Adrenal gland (tissue), 9 donors: ENCODE measurements at regions not wholly inside any gene's neighbourhood (a gene's known extent, or its start where the extent isn't known, plus 50 kb on each side); places are given as distances from the start of the nearest gene placed in this dataset.

Experiments used
- DNase-seq, 7 donors: peaks; one replicate each; pipeline ENCODE4 v3.0.0-alpha.2; 2019 to 2020
- H3K27ac ChIP-seq, 5 donors: fragments of 200-600 bp; sonication (generic) in 4 of 5; 1 replicate in 3 of 5; 2 replicates in 2 of 5; pipeline versions ENCODE4 v1.5.1 to v1.8.0; 2016 to 2020; ENCODE audit warnings: mild to moderate bottlenecking in 1 of 5
- H3K27me3 ChIP-seq: fragments of 200-600 bp; 2 replicates; pipeline ENCODE4 v1.8.0; 2021
- H3K36me3 ChIP-seq, 2 donors: fragments of 200-600 bp; replicated peaks in 1 of 2; 1 replicate in 1 of 2; 2 replicates in 1 of 2; pipeline versions ENCODE4 v1.5.1 to v1.8.0; 2018 to 2022
- H3K4me1 ChIP-seq, 2 donors: fragments of 200-600 bp; replicated peaks in 1 of 2; 1 replicate in 1 of 2; 2 replicates in 1 of 2; pipeline versions ENCODE4 v1.5.1 to v1.8.0; 2018 to 2021
- H3K4me3 ChIP-seq, 4 donors: fragments of 200-600 bp; sonication (generic) in 3 of 4; one replicate each; pipeline ENCODE4 v1.5.1; 2016 to 2018
- H3K9me3 ChIP-seq, 3 donors: fragments of 200-600 bp; sonication (generic) in 1 of 3; replicated peaks in 1 of 3; 1 replicate in 2 of 3; 2 replicates in 1 of 3; pipeline versions ENCODE4 v1.5.1 to v1.8.0; 2016 to 2021
- POLR2A ChIP-seq, 2 donors: fragments of 450-650 bp; IDR thresholded peaks; one replicate each; pipeline ENCODE4 v1.6.1; 2017; ENCODE audit warnings: antibody characterized with exemption in 2 of 2, mild to moderate bottlenecking in 2 of 2, moderate library complexity in 1 of 2
- WGBS, 4 donors: extraction: QIAGEN DNeasy Blood & Tissue Kit in 2 of 4; methylation state at CpG; one replicate each; pipeline versions ENCODE4 v1.1.5 to v1.1.7; 2013 to 2017; 5-methylcytosine and 5-hydroxymethylcytosine counted together
- intact Hi-C, 2 donors: fragments of 100-400 bp; cut with DNase I; formaldehyde crosslinking; loops; one replicate each; pipeline versions ENCODE4 v1.14.1 to v1.15.0; 2022 to 2023
- TF ChIP-seq, protein P1 (sequence below), 6 experiments: fragments of 450-650 bp in 4 of 6; fragments of 200-600 bp in 2 of 6; sonication (generic) in 1 of 6; IDR thresholded peaks; 1 replicate in 5 of 6; 2 replicates in 1 of 6; pipeline versions ENCODE4 v1.5.1 to v1.8.0; 2016 to 2021; ENCODE audit warnings: antibody characterized with exemption in 6 of 6, mild to moderate bottlenecking in 2 of 6, moderate library complexity in 1 of 6
- donor health status: healthy with polysubstance abuse.
- donor health status: Bipolar disorder and iron deficiency.
- donor health status: DM: yes; HTN: yes; CAD: no.
- donor health status: DM: no; HTN: no; CAD: no.
- donor health status: DM: no; HTN: no; CAD: no.

DNA sequence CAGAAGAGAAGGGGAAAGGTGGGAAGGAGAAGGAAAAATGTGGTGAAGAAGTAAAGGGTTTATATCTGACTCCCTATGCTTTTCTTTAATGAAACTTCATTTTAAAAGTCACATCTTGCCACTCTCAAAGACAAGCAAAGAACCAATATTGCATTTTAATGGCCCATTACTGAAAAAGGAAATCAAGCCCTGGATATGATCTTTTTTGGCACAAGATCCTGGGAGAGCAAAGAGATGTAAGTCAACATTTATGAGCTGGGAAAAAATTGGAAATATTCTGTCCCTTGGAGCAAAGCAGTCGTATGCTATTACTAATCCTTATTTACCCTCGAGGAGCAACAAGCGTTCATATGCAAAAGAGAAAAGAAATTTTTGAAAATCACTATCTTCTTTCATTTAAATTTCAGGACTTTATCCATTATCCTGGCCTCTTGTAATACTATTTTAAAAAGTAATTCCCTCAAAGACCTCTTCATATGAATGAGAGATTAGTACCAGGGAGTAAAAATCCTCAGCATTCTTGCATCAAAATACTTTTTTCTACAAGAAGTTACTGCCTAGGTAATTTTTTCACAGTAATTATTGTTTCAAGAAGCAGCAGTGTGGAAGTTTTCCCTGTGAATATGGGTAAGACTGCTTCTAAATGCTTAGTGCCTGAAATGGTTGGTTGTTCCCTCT lies 435.3 kb upstream of the PDZRN3 start:
- Histone ChIP-seq H3K27me3 (no peaks in the 10 kb centered on the region), H3K4me1 (no peaks in the 10 kb centered on the region), H3K27ac (no peak overlapping the region), H3K9me3 (no peaks in the 10 kb centered on the region), H3K36me3 (no peaks in the 10 kb centered on the region), H3K4me3 (no peak overlapping the region)
- 73 to 84% (median 78%) methylated on average over 3 of the region's 3 CpGs for WGBS, 4 donors
- DNase-seq: no peak
- intact Hi-C loops: no loop called here
- TF ChIP-seq POLR2A (IDR thresholded peaks at IDR 0.05): no peak
- TF ChIP-seq, protein P1, sequence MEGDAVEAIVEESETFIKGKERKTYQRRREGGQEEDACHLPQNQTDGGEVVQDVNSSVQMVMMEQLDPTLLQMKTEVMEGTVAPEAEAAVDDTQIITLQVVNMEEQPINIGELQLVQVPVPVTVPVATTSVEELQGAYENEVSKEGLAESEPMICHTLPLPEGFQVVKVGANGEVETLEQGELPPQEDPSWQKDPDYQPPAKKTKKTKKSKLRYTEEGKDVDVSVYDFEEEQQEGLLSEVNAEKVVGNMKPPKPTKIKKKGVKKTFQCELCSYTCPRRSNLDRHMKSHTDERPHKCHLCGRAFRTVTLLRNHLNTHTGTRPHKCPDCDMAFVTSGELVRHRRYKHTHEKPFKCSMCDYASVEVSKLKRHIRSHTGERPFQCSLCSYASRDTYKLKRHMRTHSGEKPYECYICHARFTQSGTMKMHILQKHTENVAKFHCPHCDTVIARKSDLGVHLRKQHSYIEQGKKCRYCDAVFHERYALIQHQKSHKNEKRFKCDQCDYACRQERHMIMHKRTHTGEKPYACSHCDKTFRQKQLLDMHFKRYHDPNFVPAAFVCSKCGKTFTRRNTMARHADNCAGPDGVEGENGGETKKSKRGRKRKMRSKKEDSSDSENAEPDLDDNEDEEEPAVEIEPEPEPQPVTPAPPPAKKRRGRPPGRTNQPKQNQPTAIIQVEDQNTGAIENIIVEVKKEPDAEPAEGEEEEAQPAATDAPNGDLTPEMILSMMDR (IDR thresholded peaks at IDR 0.05): no peak

DNA sequence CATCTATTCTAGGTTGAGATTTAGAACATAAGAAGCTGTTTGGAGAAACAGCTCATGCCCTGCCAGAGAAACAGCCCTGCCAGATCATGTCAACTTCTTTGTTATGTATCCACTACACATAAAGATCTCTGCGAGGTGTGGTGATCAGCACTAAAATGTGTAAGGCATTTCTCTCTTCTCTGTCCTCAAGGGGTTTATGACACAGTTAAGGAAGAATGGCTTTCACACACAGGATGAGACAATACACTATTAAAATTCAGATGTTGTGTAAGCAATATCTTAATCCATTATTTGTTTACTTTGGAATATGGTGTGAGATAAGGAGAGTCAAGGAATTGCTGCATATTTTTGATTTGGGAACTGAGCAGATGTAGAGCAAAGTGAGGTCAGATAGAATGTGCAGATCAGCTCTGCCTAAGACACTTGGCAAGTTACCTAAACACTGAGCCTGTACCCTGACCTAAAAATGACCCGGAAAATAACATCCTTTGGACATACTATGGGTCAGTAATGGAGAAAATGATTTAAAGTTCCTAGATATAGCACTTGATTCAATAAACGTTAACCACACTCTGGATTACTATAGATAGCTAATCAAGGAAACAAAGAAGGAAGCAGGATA lies 434.7 kb upstream of the PDZRN3 start:
- H3K9me3 ChIP-seq: no peaks in the 10 kb centered on the region
- TF ChIP-seq, protein P1 (IDR thresholded peaks at IDR 0.05): no peak
- TF ChIP-seq POLR2A (IDR thresholded peaks at IDR 0.05): no peak
- H3K4me3 ChIP-seq: no peak overlapping the region
- no peak overlapping the region for H3K27ac ChIP-seq
- intact Hi-C loops: no loop called here
- H3K27me3 ChIP-seq: no peaks in the 10 kb centered on the region
- no peaks in the 10 kb centered on the region for H3K36me3 ChIP-seq
- no peak for DNase-seq
- WGBS, 4 donors: 52 to 63% (median 59%) methylated on average over 3 of the region's 3 CpGs
- H3K4me1 ChIP-seq: no peaks in the 10 kb centered on the region

DNA sequence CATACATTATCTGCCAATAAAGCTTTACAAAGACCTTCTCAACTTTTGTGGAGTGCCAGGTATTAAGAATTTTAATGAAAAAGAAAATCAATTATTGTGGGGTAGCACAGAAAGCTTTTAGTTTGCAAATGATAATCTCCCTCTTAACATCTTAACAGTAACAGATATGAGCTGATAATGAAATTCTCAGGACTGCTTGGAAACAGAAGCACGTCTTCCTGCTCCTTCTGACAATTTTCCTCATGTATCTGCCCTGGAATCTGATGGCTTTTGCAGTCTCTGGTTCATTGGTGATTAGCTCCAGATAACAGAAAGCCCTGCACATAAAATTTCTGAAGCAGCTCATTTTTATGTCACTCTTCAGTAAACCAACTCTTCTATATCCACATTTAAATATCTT lies 432.4 kb upstream of the PDZRN3 start:
- intact Hi-C loops: no loop called here
- Histone ChIP-seq H3K9me3 (no peaks in the 10 kb centered on the region), H3K4me1 (no peaks in the 10 kb centered on the region), H3K27ac (no peak overlapping the region), H3K4me3 (no peak overlapping the region), H3K36me3 (no peaks in the 10 kb centered on the region), H3K27me3 (no peaks in the 10 kb centered on the region)
- WGBS, 4 donors: 55 to 71% (median 62%) methylated on average over 1 of the region's 1 CpG
- TF ChIP-seq POLR2A (IDR thresholded peaks at IDR 0.05): no peak
- TF ChIP-seq, protein P1 (IDR thresholded peaks at IDR 0.05): no peak
- DNase-seq: no peak

DNA sequence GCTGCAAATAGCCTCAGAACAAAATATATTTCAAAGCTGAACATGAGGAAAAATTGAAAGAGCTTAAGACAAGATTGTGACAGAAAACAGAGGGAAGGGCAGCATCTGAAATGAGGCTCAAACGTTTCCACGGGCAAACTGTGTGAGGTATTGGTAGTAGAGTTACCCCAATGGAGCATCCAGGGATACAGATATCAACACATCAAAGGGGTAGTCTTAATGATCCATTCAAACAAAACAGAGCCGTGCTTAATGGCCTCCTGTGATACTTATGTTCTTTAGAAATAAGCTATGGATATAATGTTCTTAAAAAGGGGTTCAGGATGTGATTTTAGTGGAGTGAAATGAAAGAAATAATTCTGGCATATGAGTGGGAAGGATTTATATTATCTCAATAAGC lies 430.3 kb upstream of the PDZRN3 start:
- intact Hi-C loops: no loop called here
- Histone ChIP-seq H3K9me3 (no peaks in the 10 kb centered on the region), H3K4me1 (no peaks in the 10 kb centered on the region), H3K27me3 (no peaks in the 10 kb centered on the region), H3K27ac (no peak overlapping the region), H3K36me3 (no peaks in the 10 kb centered on the region), H3K4me3 (no peak overlapping the region)
- 42 to 60% (median 55%) methylated on average over 3 of the region's 3 CpGs for WGBS, 4 donors
- no peak for DNase-seq
- TF ChIP-seq POLR2A (IDR thresholded peaks at IDR 0.05): no peak
- TF ChIP-seq, protein P1 (IDR thresholded peaks at IDR 0.05): no peak
